HepG2 (cell line): ENCODE measurements at regions not wholly inside any gene's neighbourhood (a gene's known extent, or its start where the extent isn't known, plus 50 kb on each side); places are given as distances from the start of the nearest gene placed in this dataset.
A peak's percentile ranks its signal among the peaks of the same experiment; 100 is the strongest.

Experiments
- ATAC-seq: fragments of 200-7000 bp; cut with Tn5 transposase; 3 replicates; pipeline ENCODE4 v1.9.1; 2020; ENCODE audit warnings: mild to moderate bottlenecking, moderate library complexity
- BruUV-seq: library from RNA; stranded (reverse); fragments of 400-500 nt; replicated peaks from 2 replicates; lab custom pipeline; 2021; lab: Mats Ljungman, UMichigan
- CTCF ChIA-PET: fragments of 300-600 bp; formaldehyde crosslinking; extraction: SDS; loops from one replicate; lab custom pipeline; 2021; ENCODE audit warnings: low total read pairs, inconsistent platforms, low intra/inter-chr PET ratio; lab: Yijun Ruan, JAX
- POLR2A ChIA-PET: fragments of 350-600 bp; sonication (Branson Sonifier 250); formaldehyde crosslinking; loops from one replicate; lab custom pipeline; 2020; ENCODE audit warnings: antibody characterized with exemption, inconsistent platforms; lab: Yijun Ruan, JAX
- DNase-seq: peaks from one replicate; pipeline ENCODE4 v3.0.0-alpha.2; 2015; ENCODE audit warnings: low spot score
- FAIRE-seq: peaks from 3 replicates; lab custom pipeline; 2011; peaks lifted over from hg19 to GRCh38; lab: Jason Lieb, UNC
- H2AFZ ChIP-seq: one replicate; pipeline ENCODE4 v1.6.1; 2011; ENCODE audit warnings: low read length, inconsistent platforms
- H3K27ac ChIP-seq: fragments of 300-600 bp; 3 replicates; pipeline ENCODE4 v1.8.0; 2011; ENCODE audit warnings: mixed run types, mild to moderate bottlenecking, mixed read lengths, low read length, inconsistent platforms; ENCODE audit not compliant: insufficient read depth; ENCODE audit errors: extremely low read length
- H3K27me3 ChIP-seq, 2 experiments: fragments of 200-600 bp in 1 of 2; 2 replicates in 1 of 2; 3 replicates in 1 of 2; pipeline versions ENCODE4 v1.6.0 to v1.8.0; 2011; ENCODE audit warnings: low read length in 2 of 2, mild to moderate bottlenecking in 2 of 2, moderate library complexity in 2 of 2, inconsistent platforms in 1 of 2; ENCODE audit not compliant: insufficient read depth in 2 of 2, control insufficient read depth in 1 of 2
- H3K36me3 ChIP-seq, 2 experiments: fragments of 200-600 bp in 1 of 2; replicated peaks in 1 of 2; 2 replicates in 1 of 2; 3 replicates in 1 of 2; pipeline versions ENCODE4 v1.5.1 to v1.8.0; 2011; ENCODE audit warnings: low read length in 2 of 2, inconsistent platforms in 1 of 2; ENCODE audit not compliant: insufficient read depth in 2 of 2, control insufficient read depth in 1 of 2
- H3K4me1 ChIP-seq: 2 replicates; pipeline ENCODE4 v1.5.1; 2012; ENCODE audit warnings: low read length, inconsistent platforms; ENCODE audit not compliant: insufficient read depth
- H3K4me2 ChIP-seq: 2 replicates; pipeline ENCODE4 v1.6.0; 2011; ENCODE audit warnings: low read depth, low read length, inconsistent platforms
- H3K4me3 ChIP-seq, 3 experiments: fragments of 200-600 bp in 1 of 3; sonication (generic), shearing (Covaris generic) in 1 of 3; replicated peaks in 1 of 3; 2 replicates each; pipeline ENCODE4 v1.5.1; 2011 to 2016; ENCODE audit warnings: low read length in 3 of 3, inconsistent platforms in 2 of 3, low read depth in 2 of 3, mild to moderate bottlenecking in 2 of 3, control low read depth in 1 of 3, mixed read lengths in 1 of 3; ENCODE audit not compliant: insufficient read depth in 1 of 3
- H3K79me2 ChIP-seq: one replicate; pipeline ENCODE4 v1.6.1; 2011; ENCODE audit warnings: low read length, inconsistent platforms; ENCODE audit not compliant: insufficient read depth
- H3K9ac ChIP-seq: 2 replicates; pipeline ENCODE4 v1.6.0; 2011; ENCODE audit warnings: mild to moderate bottlenecking, low read depth, low read length, inconsistent platforms; ENCODE audit not compliant: insufficient read depth
- H3K9me3 ChIP-seq: 2 replicates; pipeline ENCODE4 v1.5.1; 2012; ENCODE audit warnings: mild to moderate bottlenecking, low read length
- H4K20me1 ChIP-seq: 2 replicates; pipeline ENCODE4 v1.6.0; 2011; ENCODE audit warnings: inconsistent platforms, mild to moderate bottlenecking, low read length, moderate library complexity; ENCODE audit not compliant: insufficient read depth
- ATF4 ChIP-seq, 2 experiments: fragments of 450-650 bp in 1 of 2; sonication (generic) in 1 of 2; formaldehyde crosslinking; IDR thresholded peaks; 2 replicates each; pipeline versions ENCODE4 v1.5.0 to v1.8.0; 2020 to 2022; ENCODE audit warnings: mild to moderate bottlenecking in 1 of 2, missing genetic modification reagents in 1 of 2
- FOXA1 ChIP-seq, 2 experiments: fragments of 450-650 bp in 1 of 2; sonication (generic) in 1 of 2; formaldehyde crosslinking in 1 of 2; IDR thresholded peaks; 2 replicates each; pipeline versions ENCODE4 v1.4.0 to v1.6.1; 2016 to 2020; ENCODE audit warnings: missing genetic modification reagents in 1 of 2
- FOXA3 ChIP-seq: IDR thresholded peaks from 2 replicates; pipeline ENCODE4 v1.6.1; 2016; ENCODE audit warnings: missing genetic modification reagents, missing compliant biosample characterization
- HNF4A ChIP-seq: sonication (generic); formaldehyde crosslinking; IDR thresholded peaks from 2 replicates; pipeline ENCODE4 v1.4.0; 2020; ENCODE audit warnings: missing genetic modification reagents
- MTF2 ChIP-seq: sonication (generic); formaldehyde crosslinking; IDR thresholded peaks from 2 replicates; pipeline ENCODE4 v1.5.0; 2020; ENCODE audit warnings: missing genetic modification reagents, borderline replicate concordance
- NONO ChIP-seq, 2 experiments: fragments of 450-650 bp in 1 of 2; sonication (generic) in 1 of 2; formaldehyde crosslinking in 1 of 2; IDR thresholded peaks in 1 of 2; conservative IDR thresholded peaks in 1 of 2; 2 replicates each; pipeline versions ENCODE4 v1.6.1 to v1.8.0; 2017 to 2022; ENCODE audit warnings: mild to moderate bottlenecking in 1 of 2, missing genetic modification reagents in 1 of 2, moderate library complexity in 1 of 2
- NR2F1 ChIP-seq, 2 experiments: fragments of 450-650 bp in 1 of 2; formaldehyde crosslinking in 1 of 2; IDR thresholded peaks; 2 replicates each; pipeline versions ENCODE4 v1.5.0 to v1.6.1; 2016 to 2020; ENCODE audit warnings: mild to moderate bottlenecking in 1 of 2, missing compliant biosample characterization in 1 of 2, missing genetic modification reagents in 1 of 2, moderate library complexity in 1 of 2
- NR2F2 ChIP-seq: IDR thresholded peaks from 2 replicates; pipeline ENCODE4 v1.6.1; 2012; ENCODE audit warnings: low read depth, inconsistent platforms, borderline replicate concordance
- NR2F6 ChIP-seq, 2 experiments: IDR thresholded peaks; 2 replicates each; pipeline ENCODE4 v1.6.1; 2016; ENCODE audit warnings: antibody characterized with exemption in 1 of 2, mild to moderate bottlenecking in 1 of 2
- POGZ ChIP-seq: sonication (generic); formaldehyde crosslinking; IDR thresholded peaks from 2 replicates; pipeline ENCODE4 v1.4.0; 2020; ENCODE audit warnings: mild to moderate bottlenecking, missing genetic modification reagents
- SALL1 ChIP-seq: sonication (generic); formaldehyde crosslinking; IDR thresholded peaks from 2 replicates; pipeline ENCODE4 v1.8.0; 2022; ENCODE audit warnings: mild to moderate bottlenecking, missing genetic modification reagents
- U2AF2 ChIP-seq: fragments of 200-400 bp; formaldehyde crosslinking; IDR thresholded peaks from 2 replicates; pipeline ENCODE4 v1.6.1; 2017; ENCODE audit warnings: low read depth, mild to moderate bottlenecking, low read length
- ZNF354B ChIP-seq: sonication (generic); formaldehyde crosslinking; IDR thresholded peaks from 2 replicates; pipeline ENCODE4 v1.8.0; 2022; ENCODE audit warnings: mild to moderate bottlenecking, missing genetic modification reagents
- WGBS: methylation state at CpG from one replicate; pipeline ENCODE4 v1.1.6; 2017; ENCODE audit warnings: low lambda C conversion rate; 5-methylcytosine and 5-hydroxymethylcytosine counted together
- in situ Hi-C: cut with HindIII; loops from 2 replicates; pipeline ENCODE4 v1.10.0; 2017; ENCODE audit warnings: low pct_unique_long_range_greater_than_20kb; ENCODE audit not compliant: extremely low pct_ligation_motif_present
- intact Hi-C: fragments of 100-400 bp; cut with micrococcal nuclease; formaldehyde crosslinking; loops from one replicate; pipeline ENCODE4 v1.10.0; 2022; ENCODE audit not compliant: unreplicated experiment
- TF ChIP-seq, protein P1 (sequence below): sonication (generic); IDR thresholded peaks from 2 replicates; pipeline ENCODE4 v1.6.1; 2016; ENCODE audit warnings: low read depth, borderline replicate concordance

- BruUV-seq: no TSS peak
These were observed 803.9 kb downstream of the C4orf33 start for GRCh38 chr4:129899849-129900248.

DNA sequence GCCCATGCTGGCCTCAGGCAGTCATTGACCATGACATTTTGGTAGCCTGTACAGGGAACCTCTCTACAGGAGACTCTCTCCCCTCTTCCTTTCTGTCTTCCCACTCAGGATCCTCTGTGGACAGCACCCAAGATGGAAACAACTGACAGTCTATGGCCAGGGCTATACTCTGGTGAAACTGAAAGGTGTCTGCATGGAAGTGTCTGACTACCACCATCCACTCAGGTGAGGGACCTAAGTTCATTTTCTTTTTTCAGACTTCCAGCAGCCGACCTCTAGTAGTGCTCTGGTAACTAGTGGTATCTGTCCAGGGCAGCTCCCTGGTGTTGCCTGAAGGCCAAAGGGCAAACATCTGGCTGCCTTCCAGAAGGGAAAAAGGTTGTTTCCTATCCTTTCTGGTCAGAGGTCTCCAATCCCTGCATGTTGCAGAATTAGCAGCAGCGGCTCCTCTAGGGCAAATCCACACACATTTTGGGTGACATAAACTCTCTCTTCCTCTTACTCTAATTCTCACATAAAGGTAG, 804.5 kb downstream of the C4orf33 start:
- 0% methylated on average over 2 of the region's 2 CpGs for whole genome bisulfite sequencing
- ATAC-seq: peak; percentile 96
- Histone ChIP-seq H3K9ac (no peak overlapping the region), H3K4me3 (no peak overlapping the region), H3K27ac (no peak overlapping the region), H3K79me2 (no peaks in the 10 kb centered on the region), H3K36me3 (no peaks in the 10 kb centered on the region), H3K9me3 (no peaks in the 10 kb centered on the region), H3K4me2 (no peak overlapping the region), H2AFZ (no peak overlapping the region), H3K27me3 (no peaks in the 10 kb centered on the region), H4K20me1 (no peaks in the 10 kb centered on the region), H3K4me1 (peaks cover 18% of the 10 kb centered on the region)
- in situ Hi-C loops (no loop called here), intact Hi-C loops (no loop called here)
- DNase-seq: peak; percentile 26
- ChIA-PET CTCF (no interaction called here), POLR2A (no interaction called here)
- no TSS peak for BruUV-seq
- FAIRE-seq: no peak
- peak; percentile 62 for TF ChIP-seq HNF4A (CRISPR knock-in tag)
- peak; percentile 34 to 76; a peak in 2 of 4 replicates for TF ChIP-seq NR2F1 (CRISPR knock-in tag; IDR thresholded peaks at IDR 0.05)
- peak; percentile 13; the same call in 1 of the 2 replicates for TF ChIP-seq SALL1 (CRISPR knock-in tag)
- TF ChIP-seq, protein P1, sequence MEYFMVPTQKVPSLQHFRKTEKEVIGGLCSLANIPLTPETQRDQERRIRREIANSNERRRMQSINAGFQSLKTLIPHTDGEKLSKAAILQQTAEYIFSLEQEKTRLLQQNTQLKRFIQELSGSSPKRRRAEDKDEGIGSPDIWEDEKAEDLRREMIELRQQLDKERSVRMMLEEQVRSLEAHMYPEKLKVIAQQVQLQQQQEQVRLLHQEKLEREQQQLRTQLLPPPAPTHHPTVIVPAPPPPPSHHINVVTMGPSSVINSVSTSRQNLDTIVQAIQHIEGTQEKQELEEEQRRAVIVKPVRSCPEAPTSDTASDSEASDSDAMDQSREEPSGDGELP: 0 out of 2 replicates have a peak, but pooled peaks have one; percentile 18
- 0 out of 2 replicates have a peak, but pooled peaks have one; percentile 20 for TF ChIP-seq POGZ (CRISPR knock-in tag)
- TF ChIP-seq U2AF2: no peak
- no peak for TF ChIP-seq ZNF354B (CRISPR knock-in tag)
- TF ChIP-seq NR2F2: peak; percentile 57; the same call in 1 of the 2 replicates
- peak; percentile 75 for TF ChIP-seq NR2F6 (IDR thresholded peaks at IDR 0.05)
- TF ChIP-seq NR2F6 (CRISPR knock-in tag; IDR thresholded peaks at IDR 0.05): peak; percentile 78
- TF ChIP-seq ATF4 (CRISPR knock-in tag; IDR thresholded peaks at IDR 0.05): no peak
- no peak for TF ChIP-seq NONO (IDR thresholded peaks at IDR 0.05)
- no peak for TF ChIP-seq NONO (CRISPR knock-in tag; conservative IDR thresholded peaks at IDR 0.05)

More at GRCh38 chr4:129899849-129900248, 803.9 kb downstream of the C4orf33 start:
- ATAC-seq (peak; percentile 55), FAIRE-seq (no peak)
- no peak overlapping the region for H2AFZ ChIP-seq
- no peak overlapping the region for H3K4me3 ChIP-seq
- no peaks in the 10 kb centered on the region for H3K27me3 ChIP-seq
- H3K79me2 ChIP-seq: no peaks in the 10 kb centered on the region
- ChIA-PET POLR2A (no interaction called here), CTCF (no interaction called here)
- H3K4me2 ChIP-seq: no peak overlapping the region
- no peak overlapping the region for H3K27ac ChIP-seq
- no peak for TF ChIP-seq FOXA1 (IDR thresholded peaks at IDR 0.05)
- no peak for TF ChIP-seq FOXA1 (CRISPR knock-in tag; IDR thresholded peaks at IDR 0.05)
- TF ChIP-seq FOXA3 (CRISPR knock-in tag): peak; percentile 18; the same call in 1 of the 2 replicates
- TF ChIP-seq MTF2 (CRISPR knock-in tag): no peak
- TF ChIP-seq, all 625 proteins: peak for 1
- WGBS: 6% methylated on average over 3 of the region's 3 CpGs
- no peaks in the 10 kb centered on the region for H3K9me3 ChIP-seq
- peaks cover 18% of the 10 kb centered on the region for H3K4me1 ChIP-seq
- no peak overlapping the region for H3K9ac ChIP-seq
- no peaks in the 10 kb centered on the region for H4K20me1 ChIP-seq
- H3K36me3 ChIP-seq: no peaks in the 10 kb centered on the region
- intact Hi-C loops: no loop called here
- in situ Hi-C loops: no loop called here
- DNase-seq: peak; percentile 11
